AG09309 (cell line): ENCODE measurements at regions not wholly inside any gene's neighbourhood (a gene's known extent, or its start where the extent isn't known, plus 50 kb on each side); places are given as distances from the start of the nearest gene placed in this dataset.

Experiments used
- DNase-seq: peaks from one replicate; pipeline ENCODE4 v3.0.0-alpha.2; 2010; ENCODE audit warnings: low read depth
- H3K4me3 ChIP-seq: 2 replicates; pipeline ENCODE4 v1.5.1; 2011; ENCODE audit warnings: mild to moderate bottlenecking, low read depth, low read length, moderate library complexity; ENCODE audit not compliant: control insufficient read depth
- CTCF ChIP-seq: IDR thresholded peaks from 2 replicates; pipeline ENCODE4 v1.5.1; 2011; ENCODE audit warnings: mild to moderate bottlenecking, low read depth, low read length, inconsistent platforms; ENCODE audit not compliant: insufficient read depth, control insufficient read depth; ENCODE audit errors: missing control alignments

DNA sequence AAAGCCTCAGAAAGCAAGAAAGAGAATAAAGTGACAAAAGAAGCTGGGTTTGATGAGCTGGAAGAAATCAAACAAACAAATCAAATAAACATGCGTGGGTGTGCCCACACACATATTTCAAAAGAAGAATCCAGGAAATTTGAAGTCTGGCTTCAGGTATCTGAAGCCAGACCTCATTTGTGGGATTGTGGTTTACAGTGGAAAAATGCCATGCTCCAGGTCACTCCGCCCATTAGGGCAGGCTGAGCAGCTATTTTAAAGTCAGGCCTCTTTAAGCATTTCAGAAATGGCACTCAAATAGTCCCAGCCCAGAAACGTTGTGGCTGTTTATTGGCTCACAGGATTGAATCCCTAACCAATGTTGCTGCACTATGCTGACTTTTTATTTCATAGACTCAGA, 226.1 kb upstream of the F9 start:
- H3K4me3 ChIP-seq, result no peak overlapping the region
- DNase-seq, result no peak
- TF ChIP-seq CTCF, result no peak

- DNase-seq, result no peak
- H3K4me3 ChIP-seq, result no peak overlapping the region
- no peak for TF ChIP-seq CTCF
These were observed 231.2 kb upstream of the F9 start for GRCh38 chrX:139299309-139299708.

DNA sequence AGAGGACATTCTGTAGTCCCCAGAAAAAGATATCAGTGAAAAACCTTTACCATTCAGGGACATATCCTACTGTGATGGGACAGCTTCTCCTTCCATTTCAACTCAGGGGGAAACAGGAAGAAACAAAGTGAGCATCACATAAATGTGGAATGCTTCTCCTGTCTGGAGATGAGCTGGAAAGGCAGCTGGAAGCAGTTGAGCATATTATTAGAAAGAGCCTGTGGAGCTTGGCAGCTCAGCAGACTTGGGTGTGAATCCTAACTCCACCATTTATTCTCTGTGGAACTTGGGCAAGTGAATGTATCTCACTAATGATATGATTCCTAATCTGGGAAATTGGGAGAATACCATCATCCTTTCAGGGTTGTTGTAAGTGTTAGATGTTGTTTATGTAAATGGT, 232.1 kb upstream of the F9 start:
- TF ChIP-seq CTCF, result no peak
- no peak for DNase-seq
- H3K4me3 ChIP-seq, result no peak overlapping the region

DNA sequence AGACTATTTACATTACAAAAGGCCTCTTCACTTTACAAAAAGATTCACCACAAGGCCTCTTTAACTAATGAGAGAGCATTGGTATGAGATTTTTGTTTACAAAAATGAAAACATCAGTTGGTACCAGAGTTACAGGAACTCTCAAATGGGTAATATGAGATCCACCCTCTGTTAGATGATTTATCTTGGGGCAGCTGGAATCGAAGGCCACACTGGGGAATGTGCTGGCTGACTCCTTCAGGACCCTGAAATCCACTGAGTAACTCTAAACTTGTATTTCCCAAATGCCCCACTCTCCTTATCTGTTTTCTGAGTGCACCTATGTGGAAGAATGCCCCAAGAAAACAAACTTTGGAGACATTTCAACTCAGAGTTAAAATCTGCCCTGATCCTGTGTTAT, 232.9 kb upstream of the F9 start:
- no peak for DNase-seq
- no peak for TF ChIP-seq CTCF
- no peak overlapping the region for H3K4me3 ChIP-seq

DNA sequence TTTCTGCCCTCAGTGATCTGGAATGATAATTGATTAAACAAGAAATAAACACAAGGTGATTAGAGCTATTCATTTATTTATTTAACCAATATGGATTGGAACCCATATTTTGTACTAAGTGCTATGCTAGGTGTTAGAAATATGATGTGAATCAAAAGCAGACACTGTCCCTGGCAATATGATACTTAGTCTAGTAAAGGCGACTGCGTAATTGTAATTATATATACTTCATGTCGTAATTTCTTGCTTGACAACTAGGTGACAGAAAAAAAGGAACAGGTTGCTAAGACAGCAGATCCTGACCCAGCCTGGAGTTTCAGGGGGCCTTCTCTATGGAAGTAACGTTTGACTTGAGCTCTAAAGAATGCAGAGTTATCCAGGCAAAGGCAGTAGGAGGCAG, 236.5 kb upstream of the F9 start:
- DNase-seq, result no peak
- H3K4me3 ChIP-seq, result no peak overlapping the region
- TF ChIP-seq CTCF, result no peak

DNA sequence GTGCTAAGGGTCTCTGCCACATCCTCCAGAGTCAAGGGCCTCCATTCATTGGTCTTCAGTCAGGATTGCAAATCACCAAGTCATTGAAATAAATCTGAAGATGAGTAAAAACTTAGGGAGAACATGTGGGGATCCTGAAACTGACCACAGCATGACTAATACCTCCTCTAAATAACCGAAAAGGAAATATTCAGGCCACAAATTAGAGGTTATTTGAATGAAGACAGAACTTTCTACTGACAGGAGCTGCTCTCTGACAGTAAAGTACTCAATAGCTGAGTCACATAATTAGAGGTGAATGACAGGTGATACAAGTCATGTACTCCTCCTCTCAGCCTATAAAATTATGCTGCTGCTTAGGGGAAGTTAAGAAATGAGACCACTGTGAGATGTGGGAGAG, 240.2 kb upstream of the F9 start:
- H3K4me3 ChIP-seq, result no peak overlapping the region
- TF ChIP-seq CTCF, result no peak
- DNase-seq, result no peak
